K562 (cell line): ENCODE measurements at regions not wholly inside any gene's neighbourhood (a gene's known extent, or its start where the extent isn't known, plus 50 kb on each side); places are given as distances from the start of the nearest gene placed in this dataset.

ENCODE experiments used
- ATAC-seq: fragments of 200-7000 bp; cut with Tn5 transposase; 3 replicates; pipeline ENCODE4 v1.9.1; 2020; ENCODE audit warnings: moderate library complexity
- BruUV-seq: library from RNA; stranded (reverse); fragments of 400-500 nt; replicated peaks from 2 replicates; lab custom pipeline; 2021; lab: Mats Ljungman, UMichigan
- CTCF ChIA-PET: fragments of 300-600 bp; formaldehyde crosslinking; extraction: SDS; loops from one replicate; lab custom pipeline; 2021; ENCODE audit warnings: low intra/inter-chr PET ratio; lab: Yijun Ruan, JAX
- POLR2A ChIA-PET: fragments of 300-600, 350-650 bp; sonication (Branson Sonifier 250); formaldehyde crosslinking; extraction: SDS; loops from one replicate; lab custom pipeline; 2021; ENCODE audit warnings: antibody characterized with exemption, inconsistent platforms; lab: Yijun Ruan, JAX
- DNase-seq, 4 experiments: peaks; one replicate each; pipeline versions ENCODE4 v3.0.0 to v3.0.0-alpha.2; 2011 to 2018; ENCODE audit warnings: low spot score in 3 of 4, mixed read lengths in 3 of 4; ENCODE audit errors: extremely low read depth in 1 of 4
- FAIRE-seq: peaks from 2 replicates; lab custom pipeline; 2011; peaks lifted over from hg19 to GRCh38; lab: Jason Lieb, UNC
- H2AFZ ChIP-seq: 2 replicates; pipeline ENCODE4 v1.6.0; 2011; ENCODE audit warnings: low read depth, low read length, control low read depth, inconsistent platforms
- H3K27ac ChIP-seq: fragments of 200-600 bp; 3 replicates; pipeline ENCODE4 v1.8.0; 2011; ENCODE audit warnings: low read depth, mild to moderate bottlenecking, control low read depth, inconsistent platforms, low read length, moderate library complexity, mixed read lengths; ENCODE audit errors: extremely low read depth
- H3K27me3 ChIP-seq, 2 experiments: fragments of 300-600 bp in 1 of 2; 2 replicates in 1 of 2; 3 replicates in 1 of 2; pipeline versions ENCODE4 v1.6.0 to v1.8.0; 2011; ENCODE audit warnings: inconsistent platforms in 2 of 2, low read length in 2 of 2, mild to moderate bottlenecking in 1 of 2, mixed read lengths in 1 of 2, moderate library complexity in 1 of 2; ENCODE audit not compliant: control insufficient read depth in 2 of 2, insufficient read depth in 2 of 2
- H3K36me3 ChIP-seq: fragments of 300-600 bp; 3 replicates; pipeline ENCODE4 v1.8.0; 2011; ENCODE audit warnings: mild to moderate bottlenecking, low read length, inconsistent platforms; ENCODE audit not compliant: control insufficient read depth, insufficient read depth
- H3K4me1 ChIP-seq, 2 experiments: fragments of 200-600 bp in 1 of 2; replicated peaks in 1 of 2; 2 replicates in 1 of 2; 3 replicates in 1 of 2; pipeline versions ENCODE4 v1.5.1 to v1.8.0; 2011; ENCODE audit warnings: inconsistent platforms in 2 of 2, low read length in 2 of 2, mild to moderate bottlenecking in 1 of 2, mixed read lengths in 1 of 2, moderate library complexity in 1 of 2; ENCODE audit not compliant: control insufficient read depth in 2 of 2, insufficient read depth in 2 of 2
- H3K4me2 ChIP-seq: 2 replicates; pipeline ENCODE4 v1.6.1; 2011; ENCODE audit warnings: low read length, control low read depth, inconsistent platforms, mixed read lengths; ENCODE audit not compliant: insufficient read depth
- H3K4me3 ChIP-seq: fragments of 200-600 bp; sonication (generic), shearing (Covaris generic); 2 replicates; pipeline ENCODE4 v1.5.1; 2016; ENCODE audit warnings: control low read depth, inconsistent platforms
- H3K79me2 ChIP-seq: fragments of 200-600 bp; 3 replicates; pipeline ENCODE4 v1.8.0; 2011; ENCODE audit warnings: low read length, inconsistent platforms; ENCODE audit not compliant: control insufficient read depth, insufficient read depth
- H3K9ac ChIP-seq, 2 experiments: 2 replicates each; pipeline versions ENCODE4 v1.6.0 to v1.6.1; 2011; ENCODE audit warnings: low read depth in 2 of 2, low read length in 2 of 2, control low read depth in 1 of 2, inconsistent platforms in 1 of 2, mild to moderate bottlenecking in 1 of 2, mixed read lengths in 1 of 2; ENCODE audit not compliant: insufficient read depth in 1 of 2
- H3K9me1 ChIP-seq: one replicate; pipeline ENCODE4 v1.6.0; 2011; ENCODE audit warnings: inconsistent platforms, mild to moderate bottlenecking, low read length, moderate library complexity; ENCODE audit not compliant: control insufficient read depth, insufficient read depth
- H3K9me3 ChIP-seq: replicated peaks from 2 replicates; pipeline ENCODE4 v1.5.1; 2011; ENCODE audit warnings: low read depth, low read length, inconsistent platforms; ENCODE audit not compliant: control insufficient read depth, insufficient read depth
- H4K20me1 ChIP-seq: replicated peaks from 2 replicates; pipeline ENCODE4 v1.6.1; 2011; ENCODE audit warnings: low read length, inconsistent platforms, mixed read lengths; ENCODE audit not compliant: control insufficient read depth, insufficient read depth
- ASH1L ChIP-seq: fragments of 450-650 bp; IDR thresholded peaks from 2 replicates; pipeline ENCODE4 v1.6.1; 2018; ENCODE audit warnings: borderline replicate concordance, mild to moderate bottlenecking, low read depth; ENCODE audit not compliant: partially characterized antibody
- CTBP1 ChIP-seq: fragments of 450-650 bp; IDR thresholded peaks from 2 replicates; pipeline ENCODE4 v1.6.1; 2016; ENCODE audit warnings: borderline replicate concordance
- GATAD2B ChIP-seq: fragments of 450-650 bp; IDR thresholded peaks from 2 replicates; pipeline ENCODE4 v1.6.1; 2017; ENCODE audit warnings: mild to moderate bottlenecking, borderline replicate concordance
- RB1 ChIP-seq: fragments of 450-650 bp; IDR thresholded peaks from 2 replicates; pipeline ENCODE4 v1.6.1; 2017; ENCODE audit warnings: low read depth, mild to moderate bottlenecking
- SPI1 ChIP-seq: IDR thresholded peaks from 2 replicates; pipeline ENCODE4 v1.6.1; 2011; ENCODE audit warnings: low read depth, low read length, control low read depth, borderline replicate concordance
- USF1 ChIP-seq: sonication (generic); formaldehyde crosslinking; IDR thresholded peaks from 2 replicates; pipeline ENCODE4 v1.9.0; 2022; ENCODE audit warnings: mild to moderate bottlenecking, missing genetic modification reagents
- ZNF75A ChIP-seq: fragments of 450-650 bp; formaldehyde crosslinking; IDR thresholded peaks from 2 replicates; pipeline ENCODE4 v1.4.0; 2020; ENCODE audit warnings: mild to moderate bottlenecking
- WGBS: fragments of 100-300 bp; shearing (Covaris generic); methylation state at CpG from one replicate; pipeline ENCODE4 v1.1.6; 2016; ENCODE audit warnings: low coverage, mixed read lengths; ENCODE audit not compliant: insufficient coverage; ENCODE audit errors: missing lambda C conversion rate; 5-methylcytosine and 5-hydroxymethylcytosine counted together
- in situ Hi-C: fragments of 300-500 bp; cut with MboI; formaldehyde crosslinking; loops from 4 replicates; pipeline ENCODE4 v1.15.0; 2018; ENCODE audit warnings: inconsistent platforms, mixed read lengths
- intact Hi-C: fragments of 100-400 bp; cut with micrococcal nuclease; formaldehyde crosslinking; loops from 2 replicates; pipeline ENCODE4 v1.14.2; 2022
- TF ChIP-seq, protein P1 (sequence below), 2 experiments: fragments of 200-800 bp in 1 of 2; sonication (Bioruptor generic) in 1 of 2; sonication (generic) in 1 of 2; formaldehyde crosslinking in 1 of 2; IDR thresholded peaks in 1 of 2; conservative IDR thresholded peaks in 1 of 2; 2 replicates each; pipeline versions ENCODE4 v1.5.0 to v1.6.1; 2016 to 2020; ENCODE audit warnings: missing compliant biosample characterization in 1 of 2, missing genetic modification characterization in 1 of 2, missing genetic modification reagents in 1 of 2
- TF ChIP-seq, protein P2 (sequence below), 2 experiments: IDR thresholded peaks; 2 replicates each; pipeline ENCODE4 v1.6.1; 2011; ENCODE audit warnings: borderline replicate concordance in 1 of 2, control low read depth in 1 of 2, low read depth in 1 of 2, low read length in 1 of 2, mild to moderate bottlenecking in 1 of 2, mixed read lengths in 1 of 2, moderate library complexity in 1 of 2; ENCODE audit not compliant: insufficient read depth in 1 of 2, insufficient read length in 1 of 2, poor library complexity in 1 of 2, severe bottlenecking in 1 of 2; ENCODE audit errors: extremely low read depth in 1 of 2

- POLR2A ChIA-PET, result no interaction called here
- no peak overlapping the region for H3K4me2 ChIP-seq
- WGBS, result 6% methylated on average over 7 of the region's 7 CpGs
- H3K4me1 ChIP-seq, result no peaks in the 10 kb centered on the region
- no peak overlapping the region for H3K9ac ChIP-seq
- no peak overlapping the region for H3K4me3 ChIP-seq
- no peak for DNase-seq
- TF ChIP-seq RB1 (no peak), ZNF75A (CRISPR knock-in tag) (no peak)
- intact Hi-C loops, result no loop called here
- H3K9me3 ChIP-seq, result no peaks in the 10 kb centered on the region
- H3K9me1 ChIP-seq, result no peaks in the 10 kb centered on the region
- no peak overlapping the region for H2AFZ ChIP-seq
- H3K36me3 ChIP-seq, result no peaks in the 10 kb centered on the region
- no peaks in the 10 kb centered on the region for H3K27me3 ChIP-seq
- no peaks in the 10 kb centered on the region for H3K79me2 ChIP-seq
- H4K20me1 ChIP-seq, result no peaks in the 10 kb centered on the region
- CTCF ChIA-PET, result no interaction called here
- no peak for FAIRE-seq
- no TSS peak for BruUV-seq
- no peak overlapping the region for H3K27ac ChIP-seq
- in situ Hi-C loops, result no loop called here
- ATAC-seq, result no peak
These were observed 565.4 kb downstream of the NXPH1 start for GRCh38 chr7:8998762-8999161.

GRCh38 chr7:9013940-9014339 lies 580.5 kb downstream of the NXPH1 start:
- H3K27me3 ChIP-seq, result no peaks in the 10 kb centered on the region
- H2AFZ ChIP-seq, result no peak overlapping the region
- FAIRE-seq, result no peak
- H3K4me2 ChIP-seq, result no peak overlapping the region
- ChIA-PET POLR2A (no interaction called here), CTCF (no interaction called here)
- no peaks in the 10 kb centered on the region for H3K9me1 ChIP-seq
- in situ Hi-C loops (no loop called here), intact Hi-C loops (no loop called here)
- no peak for DNase-seq
- H3K36me3 ChIP-seq, result no peaks in the 10 kb centered on the region
- H3K79me2 ChIP-seq, result no peaks in the 10 kb centered on the region
- H3K9ac ChIP-seq, result no peak overlapping the region
- H4K20me1 ChIP-seq, result no peaks in the 10 kb centered on the region
- no peak for ATAC-seq
- no peaks in the 10 kb centered on the region for H3K4me1 ChIP-seq
- no peaks in the 10 kb centered on the region for H3K9me3 ChIP-seq
- BruUV-seq, result no TSS peak
- WGBS, result 1% methylated on average over 5 of the region's 5 CpGs
- no peak overlapping the region for H3K27ac ChIP-seq
- no peak overlapping the region for H3K4me3 ChIP-seq
- no peak for TF ChIP-seq ASH1L
- no peak for TF ChIP-seq SPI1
- TF ChIP-seq USF1 (CRISPR knock-in tag), result no peak
- TF ChIP-seq, protein P1, sequence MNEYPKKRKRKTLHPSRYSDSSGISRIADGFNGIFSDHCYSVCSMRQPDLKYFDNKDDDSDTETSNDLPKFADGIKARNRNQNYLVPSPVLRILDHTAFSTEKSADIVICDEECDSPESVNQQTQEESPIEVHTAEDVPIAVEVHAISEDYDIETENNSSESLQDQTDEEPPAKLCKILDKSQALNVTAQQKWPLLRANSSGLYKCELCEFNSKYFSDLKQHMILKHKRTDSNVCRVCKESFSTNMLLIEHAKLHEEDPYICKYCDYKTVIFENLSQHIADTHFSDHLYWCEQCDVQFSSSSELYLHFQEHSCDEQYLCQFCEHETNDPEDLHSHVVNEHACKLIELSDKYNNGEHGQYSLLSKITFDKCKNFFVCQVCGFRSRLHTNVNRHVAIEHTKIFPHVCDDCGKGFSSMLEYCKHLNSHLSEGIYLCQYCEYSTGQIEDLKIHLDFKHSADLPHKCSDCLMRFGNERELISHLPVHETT (CRISPR knock-in tag; conservative IDR thresholded peaks at IDR 0.05 in 1 of 2, IDR thresholded peaks at IDR 0.05 in 1 of 2), result no peak
- TF ChIP-seq CTBP1, result no peak
- TF ChIP-seq, protein P2, sequence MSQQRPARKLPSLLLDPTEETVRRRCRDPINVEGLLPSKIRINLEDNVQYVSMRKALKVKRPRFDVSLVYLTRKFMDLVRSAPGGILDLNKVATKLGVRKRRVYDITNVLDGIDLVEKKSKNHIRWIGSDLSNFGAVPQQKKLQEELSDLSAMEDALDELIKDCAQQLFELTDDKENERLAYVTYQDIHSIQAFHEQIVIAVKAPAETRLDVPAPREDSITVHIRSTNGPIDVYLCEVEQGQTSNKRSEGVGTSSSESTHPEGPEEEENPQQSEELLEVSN (IDR thresholded peaks at IDR 0.05; ENCODE audit: borderline replicate concordance in 1 of 2, extremely low read depth in 1 of 2, insufficient read depth in 1 of 2, insufficient read length in 1 of 2, low read depth in 1 of 2, low read length in 1 of 2, poor library complexity in 1 of 2, severe bottlenecking in 1 of 2), result no peak
- TF ChIP-seq GATAD2B, result no peak
